CD4-positive, alpha-beta T cell treated with Interleukin-15 for 1 hour (primary cell): ENCODE measurements at regions not wholly inside any gene's neighbourhood (a gene's known extent, or its start where the extent isn't known, plus 50 kb on each side); places are given as distances from the start of the nearest gene placed in this dataset.
"Not testable (repeated sequence)": the region's sequence is repeated elsewhere in the genome, so short reads cannot be mapped to it uniquely, and the experiment has no call there.

ENCODE experiments used
- DNase-seq: peaks from one replicate; pipeline ENCODE4 v3.0.0-alpha.2; 2020

GRCh38 chr13:33340631-33341030 lies 55.1 kb upstream of the STARD13 start:
- no peak for DNase-seq

GRCh38 chr13:33341861-33342452 lies 56.4 kb upstream of the STARD13 start:
- DNase-seq = no peak

GRCh38 chr13:33345842-33346241 lies 60.3 kb upstream of the STARD13 start:
- no peak for DNase-seq

- no peak for DNase-seq
Observed at GRCh38 chr13:33347861-33348260, 62.3 kb upstream of the STARD13 start.

- no peak for DNase-seq
Observed at GRCh38 chr13:33348366-33348765, 62.8 kb upstream of the STARD13 start.

- no peak for DNase-seq
Observed at GRCh38 chr13:33349288-33349985, 63.9 kb upstream of the STARD13 start.

- DNase-seq = no peak
Observed at GRCh38 chr13:33349986-33350826, 64.7 kb upstream of the STARD13 start.

GRCh38 chr13:33351319-33351718 lies 65.8 kb upstream of the STARD13 start:
- DNase-seq = no peak

GRCh38 chr13:33352041-33352440 lies 66.5 kb upstream of the STARD13 start:
- DNase-seq = no peak

GRCh38 chr13:33352526-33352925 lies 67.0 kb upstream of the STARD13 start:
- DNase-seq = no peak

GRCh38 chr13:33353210-33353609 lies 67.7 kb upstream of the STARD13 start:
- peak; percentile 67 for DNase-seq

- no peak for DNase-seq
Observed at GRCh38 chr13:33353646-33354045, 68.1 kb upstream of the STARD13 start.

GRCh38 chr13:33355201-33355895 lies 69.8 kb upstream of the STARD13 start:
- DNase-seq = no peak

GRCh38 chr13:33358076-33358475 lies 72.5 kb upstream of the STARD13 start:
- not testable (repeated sequence) for DNase-seq

- DNase-seq = peak; percentile 28
Observed at GRCh38 chr13:33362986-33363727, 77.6 kb upstream of the STARD13 start.

- no peak for DNase-seq
Observed at GRCh38 chr13:33364192-33364591, 78.6 kb upstream of the STARD13 start.

GRCh38 chr13:33366469-33367062 lies 81.0 kb upstream of the STARD13 start:
- DNase-seq = no peak

- no peak for DNase-seq
Observed at GRCh38 chr13:33367171-33367895, 81.8 kb upstream of the STARD13 start.

- no peak for DNase-seq
Observed at GRCh38 chr13:33367926-33368325, 82.4 kb upstream of the STARD13 start.

GRCh38 chr13:33369073-33369472 lies 83.5 kb upstream of the STARD13 start:
- no peak for DNase-seq

- DNase-seq = no peak
Observed at GRCh38 chr13:33372251-33372919, 86.8 kb upstream of the STARD13 start.
